ENCODE measurements at regions not wholly inside any gene's neighbourhood (a gene's known extent, or its start where the extent isn't known, plus 50 kb on each side); places are given as distances from the start of the nearest gene placed in this dataset.

GRCh38 chrX:44060221-44060620 is 87.0 kb upstream of the NDP start:
- H3K9ac ChIP-seq (ENCODE audit: extremely low read depth, insufficient read length, low read length): no peak overlapping the region
- H3K23ac ChIP-seq (ENCODE audit: insufficient read length, low read depth, low read length): no peak overlapping the region
- no peak for TF ChIP-seq CTCF (conservative IDR thresholded peaks at IDR 0.05)
- H2AFZ ChIP-seq (ENCODE audit: low read length): no peak overlapping the region
- H3K18ac ChIP-seq (ENCODE audit: insufficient read length, low read depth, low read length): no peak overlapping the region
- no peak overlapping the region for H3T11ph ChIP-seq (ENCODE audit: low read length)
- WGBS (ENCODE audit: extremely low coverage, insufficient read length, low lambda C conversion rate): no CpG with 5 or more reads among the region's 2 CpGs
- peaks cover 4% of the 10 kb centered on the region in 2 experiments for H3K4me1 Mint-ChIP-seq
- no peak overlapping the region for H4K5ac ChIP-seq (ENCODE audit: insufficient read length, low read depth, low read length)
- H3K36me3 Mint-ChIP-seq (ENCODE audit: insufficient read depth in 1 of 3, low read depth in 3 of 3): peaks cover 3 to 4% (median 4%) of the 10 kb centered on the region in 3 experiments; a peak in 4 of 7 replicates
- H3K4me1 ChIP-seq (ENCODE audit: insufficient read depth, low read length): no peaks in the 10 kb centered on the region
- no peak overlapping the region for H3K27ac Mint-ChIP-seq
- H3K4me3 Mint-ChIP-seq: no peak overlapping the region
- H3K4me2 ChIP-seq (ENCODE audit: insufficient read depth, insufficient read length, low read length): no peak overlapping the region
- no peak overlapping the region for H4K8ac ChIP-seq (replicated peaks; ENCODE audit: insufficient read length, low read depth, low read length)
- H3K56ac ChIP-seq (ENCODE audit: insufficient read length, low read depth, low read length): no peak overlapping the region
- H3K27me3 ChIP-seq (ENCODE audit: insufficient read depth, low read length): no peaks in the 10 kb centered on the region
- no peak overlapping the region for H4K91ac ChIP-seq (ENCODE audit: insufficient read length, low read depth, low read length)
- no peak overlapping the region for H3K27ac ChIP-seq (ENCODE audit: insufficient read length, low read depth, low read length)
- H3K23me2 ChIP-seq (ENCODE audit: insufficient read length, low read depth, low read length, poor library complexity, severe bottlenecking): no peaks in the 10 kb centered on the region
- H4K20me1 ChIP-seq (ENCODE audit: control insufficient read depth, insufficient read depth, insufficient read length): no peaks in the 10 kb centered on the region
- no peak overlapping the region for H2BK20ac ChIP-seq (ENCODE audit: low read depth, low read length, poor library complexity, severe bottlenecking)
- H3K27me3 Mint-ChIP-seq (ENCODE audit: low read depth): peaks cover 2% of the 10 kb centered on the region; the same call in 1 of the 2 replicates
- no peak overlapping the region for H3K14ac ChIP-seq (ENCODE audit: insufficient read depth, low read length)
- DNase-seq: no peak
- no peak overlapping the region for H2BK120ac ChIP-seq (ENCODE audit: low read depth, low read length, poor library complexity, severe bottlenecking)
- H3K9me3 ChIP-seq (ENCODE audit: control insufficient read depth, low read depth, low read length): peaks cover 37% of the 10 kb centered on the region
- no peak overlapping the region for H2BK12ac ChIP-seq (ENCODE audit: insufficient read length, low read depth, low read length)
- H2AK5ac ChIP-seq (ENCODE audit: insufficient read length, low read length): no peak overlapping the region
- no peak overlapping the region for H3K4ac ChIP-seq (ENCODE audit: low read depth, low read length)
- peaks cover 49 to 59% of the 10 kb centered on the region in 2 experiments for H3K9me3 Mint-ChIP-seq
- H2BK5ac ChIP-seq (ENCODE audit: insufficient read length, low read length): no peak overlapping the region
- H3K79me1 ChIP-seq (ENCODE audit: insufficient read depth, low read depth, low read length, poor library complexity, severe bottlenecking): no peaks in the 10 kb centered on the region
- H2BK15ac ChIP-seq (ENCODE audit: low read depth, low read length): no peak overlapping the region
- H3K79me2 ChIP-seq (ENCODE audit: insufficient read depth, low read length): no peaks in the 10 kb centered on the region
